ENCODE measurements at regions not wholly inside any gene's neighbourhood (a gene's known extent, or its start where the extent isn't known, plus 50 kb on each side); places are given as distances from the start of the nearest gene placed in this dataset.

DNA sequence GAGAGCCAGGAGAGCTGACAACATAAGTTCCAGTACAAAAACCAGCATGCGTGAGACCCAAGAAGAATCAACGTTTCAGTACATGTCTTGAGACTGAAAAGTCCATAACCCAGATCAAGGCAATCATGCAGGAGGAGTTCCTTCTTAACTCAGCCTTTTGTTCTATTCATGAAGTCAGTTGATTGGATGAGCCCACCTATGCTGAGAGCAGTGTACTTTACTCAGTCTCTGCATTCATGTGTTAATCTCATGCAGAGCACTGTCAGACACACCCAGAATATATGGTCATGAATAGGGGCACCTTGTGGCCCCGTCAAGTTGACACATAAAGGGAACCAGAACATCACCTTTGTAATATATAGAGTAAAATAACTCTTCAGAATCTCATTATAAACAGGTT, 653.6 kb upstream of the CNTNAP5 start:
- TF ChIP-seq, protein P1, sequence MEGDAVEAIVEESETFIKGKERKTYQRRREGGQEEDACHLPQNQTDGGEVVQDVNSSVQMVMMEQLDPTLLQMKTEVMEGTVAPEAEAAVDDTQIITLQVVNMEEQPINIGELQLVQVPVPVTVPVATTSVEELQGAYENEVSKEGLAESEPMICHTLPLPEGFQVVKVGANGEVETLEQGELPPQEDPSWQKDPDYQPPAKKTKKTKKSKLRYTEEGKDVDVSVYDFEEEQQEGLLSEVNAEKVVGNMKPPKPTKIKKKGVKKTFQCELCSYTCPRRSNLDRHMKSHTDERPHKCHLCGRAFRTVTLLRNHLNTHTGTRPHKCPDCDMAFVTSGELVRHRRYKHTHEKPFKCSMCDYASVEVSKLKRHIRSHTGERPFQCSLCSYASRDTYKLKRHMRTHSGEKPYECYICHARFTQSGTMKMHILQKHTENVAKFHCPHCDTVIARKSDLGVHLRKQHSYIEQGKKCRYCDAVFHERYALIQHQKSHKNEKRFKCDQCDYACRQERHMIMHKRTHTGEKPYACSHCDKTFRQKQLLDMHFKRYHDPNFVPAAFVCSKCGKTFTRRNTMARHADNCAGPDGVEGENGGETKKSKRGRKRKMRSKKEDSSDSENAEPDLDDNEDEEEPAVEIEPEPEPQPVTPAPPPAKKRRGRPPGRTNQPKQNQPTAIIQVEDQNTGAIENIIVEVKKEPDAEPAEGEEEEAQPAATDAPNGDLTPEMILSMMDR (conservative IDR thresholded peaks at IDR 0.05; ENCODE audit: low read depth, low read length) = no peak
- H3K4me3 ChIP-seq (ENCODE audit: low read depth, low read length) = no peak overlapping the region

GRCh38 chr2:123380370-123380935, 644.6 kb upstream of the CNTNAP5 start:
- DNase-seq (ENCODE audit: low read depth) = peak; percentile 0
- TF ChIP-seq, protein P1 (conservative IDR thresholded peaks at IDR 0.05; ENCODE audit: low read depth, low read length) = no peak
- no peak overlapping the region for H3K4me3 ChIP-seq (ENCODE audit: low read depth, low read length)

More for the DNA sequence above, 653.6 kb upstream of the CNTNAP5 start:
- no peak for DNase-seq (ENCODE audit: low read depth)

DNA sequence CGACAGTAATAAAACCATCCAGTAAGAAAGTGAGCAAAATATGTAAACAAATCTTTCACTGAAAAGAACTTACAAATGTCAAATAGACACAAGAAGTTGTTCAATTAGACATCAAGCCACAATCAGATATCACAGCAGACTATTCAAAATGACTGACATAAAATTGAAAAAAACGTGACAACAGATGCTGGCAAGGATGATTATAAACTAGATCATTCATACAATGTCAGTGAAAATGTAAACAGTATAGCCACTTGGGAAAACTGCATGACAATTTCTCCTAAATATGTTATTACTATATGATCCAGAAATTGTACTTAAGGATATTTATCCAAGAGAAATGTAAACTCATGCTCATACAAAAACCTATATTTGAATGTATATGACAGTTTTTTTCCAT, 609.4 kb upstream of the CNTNAP5 start:
- TF ChIP-seq, protein P1 (conservative IDR thresholded peaks at IDR 0.05; ENCODE audit: low read depth, low read length) = no peak
- H3K4me3 ChIP-seq (ENCODE audit: low read depth, low read length) = no peak overlapping the region
- DNase-seq (ENCODE audit: low read depth) = no peak

DNA sequence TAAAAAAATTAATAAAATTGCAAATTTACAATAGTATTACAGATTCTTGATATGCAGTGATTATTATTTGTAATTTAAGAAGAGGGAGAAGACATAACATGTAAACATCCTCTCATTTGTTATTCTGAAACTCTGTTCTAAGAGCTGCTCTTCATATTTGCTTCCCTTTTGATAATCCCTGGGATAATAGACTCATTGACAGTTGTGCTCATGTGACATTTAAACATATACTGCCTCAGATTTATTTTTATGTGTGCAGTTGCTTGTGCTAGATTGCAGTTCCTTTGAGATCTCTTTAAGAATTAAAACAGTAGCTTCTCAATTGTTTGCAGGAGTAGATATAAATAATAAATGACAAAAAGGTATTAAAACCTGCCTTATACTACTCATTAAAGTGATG, 605.1 kb upstream of the CNTNAP5 start:
- H3K4me3 ChIP-seq (ENCODE audit: low read depth, low read length) = no peak overlapping the region
- DNase-seq (ENCODE audit: low read depth) = no peak
- TF ChIP-seq, protein P1 (conservative IDR thresholded peaks at IDR 0.05; ENCODE audit: low read depth, low read length) = no peak

- no peak for DNase-seq (ENCODE audit: low read depth)
- TF ChIP-seq, protein P1 (conservative IDR thresholded peaks at IDR 0.05; ENCODE audit: low read depth, low read length) = no peak
- no peak overlapping the region for H3K4me3 ChIP-seq (ENCODE audit: low read depth, low read length)
Observed at GRCh38 chr2:123434546-123435395, 590.3 kb upstream of the CNTNAP5 start.

- TF ChIP-seq, protein P1 (conservative IDR thresholded peaks at IDR 0.05; ENCODE audit: low read depth, low read length) = no peak
- DNase-seq (ENCODE audit: low read depth) = no peak
- no peak overlapping the region for H3K4me3 ChIP-seq (ENCODE audit: low read depth, low read length)
Observed at GRCh38 chr2:123438251-123438650, 586.8 kb upstream of the CNTNAP5 start.

Data from choroid plexus epithelial cell (primary cell).